ENCODE measurements at regions not wholly inside any gene's neighbourhood (a gene's known extent, or its start where the extent isn't known, plus 50 kb on each side); places are given as distances from the start of the nearest gene placed in this dataset.

- no peak for TF ChIP-seq CTCF (IDR thresholded peaks at IDR 0.05 in 8 of 11, conservative IDR thresholded peaks at IDR 0.05 in 3 of 11)
- TF ChIP-seq POLR2A (IDR thresholded peaks at IDR 0.05) = no peak
These were observed 74.8 kb downstream of the TEX13C start for GRCh38 chrX:125394449-125394848.

Data from spleen (tissue), 7 donors.